Skeletal muscle tissue (tissue), 3 donors: ENCODE measurements at regions not wholly inside any gene's neighbourhood (a gene's known extent, or its start where the extent isn't known, plus 50 kb on each side); places are given as distances from the start of the nearest gene placed in this dataset.
"Not testable (repeated sequence)": the region's sequence is repeated elsewhere in the genome, so short reads cannot be mapped to it uniquely, and the experiment has no call there.

Experiments
- H3K27ac ChIP-seq: one replicate; pipeline ENCODE4 v1.7.0; 2013; ENCODE audit warnings: mild to moderate bottlenecking, low read depth, low read length, inconsistent platforms
- H3K27me3 ChIP-seq, 3 donors: one replicate each; pipeline ENCODE4 v1.7.0; 2013; ENCODE audit warnings: low read length in 3 of 3; ENCODE audit not compliant: control insufficient read depth in 3 of 3, insufficient read depth in 3 of 3
- H3K36me3 ChIP-seq, 3 donors: one replicate each; pipeline ENCODE4 v1.7.0; 2013; ENCODE audit warnings: low read length in 3 of 3; ENCODE audit not compliant: control insufficient read depth in 3 of 3, insufficient read depth in 3 of 3
- H3K4me1 ChIP-seq, 3 donors: one replicate each; pipeline ENCODE4 v1.7.0; 2013; ENCODE audit warnings: low read length in 3 of 3, mild to moderate bottlenecking in 3 of 3; ENCODE audit not compliant: control insufficient read depth in 3 of 3, insufficient read depth in 3 of 3
- H3K4me3 ChIP-seq, 3 donors: one replicate each; pipeline ENCODE4 v1.7.0; 2013; ENCODE audit warnings: low read length in 3 of 3
- H3K9ac ChIP-seq, 3 donors: one replicate each; pipeline ENCODE4 v1.7.0; 2013; ENCODE audit warnings: low read length in 3 of 3, mild to moderate bottlenecking in 3 of 3, moderate library complexity in 2 of 3, low read depth in 1 of 3
- H3K9me3 ChIP-seq, 3 donors: one replicate each; pipeline ENCODE4 v1.7.0; 2013; ENCODE audit warnings: low read length in 3 of 3; ENCODE audit not compliant: control insufficient read depth in 3 of 3
- donor health status: Osteomylitis.

GRCh38 chr2:180692322-180692721 is 288.1 kb upstream of the UBE2E3 start:
- H3K4me1 ChIP-seq = no peaks in the 10 kb centered on the region
- no peaks in the 10 kb centered on the region for H3K36me3 ChIP-seq
- no peak overlapping the region for H3K4me3 ChIP-seq
- no peak overlapping the region for H3K27ac ChIP-seq
- H3K9ac ChIP-seq = no peak overlapping the region
- no peaks in the 10 kb centered on the region for H3K9me3 ChIP-seq
- H3K27me3 ChIP-seq = no peaks in the 10 kb centered on the region

GRCh38 chr2:180691855-180692223 is 288.6 kb upstream of the UBE2E3 start:
- not testable (repeated sequence) for H3K36me3 ChIP-seq, H3K9ac ChIP-seq

GRCh38 chr2:180691186-180691854 is 289.1 kb upstream of the UBE2E3 start:
- not testable (repeated sequence) for H3K9ac ChIP-seq

More at GRCh38 chr2:180691855-180692223, 288.6 kb upstream of the UBE2E3 start:
- not testable (repeated sequence) for H3K9me3 ChIP-seq, H3K27me3 ChIP-seq, H3K27ac ChIP-seq, H3K4me1 ChIP-seq, H3K4me3 ChIP-seq

GRCh38 chr2:180690611-180691010 is 289.8 kb upstream of the UBE2E3 start:
- H3K27me3 ChIP-seq = no peaks in the 10 kb centered on the region

More at GRCh38 chr2:180691186-180691854, 289.1 kb upstream of the UBE2E3 start:
- H3K27ac ChIP-seq, H3K4me1 ChIP-seq, H3K9me3 ChIP-seq, H3K27me3 ChIP-seq, H3K36me3 ChIP-seq, H3K4me3 ChIP-seq: not testable (repeated sequence)

GRCh38 chr2:180682871-180683270 is 297.5 kb upstream of the UBE2E3 start:
- Histone ChIP-seq H3K4me1 (peaks cover 0 to 3% (median 0%) of the 10 kb centered on the region in 3 donors), H3K27ac (no peak overlapping the region), H3K9ac (no peak overlapping the region), H3K27me3 (no peaks in the 10 kb centered on the region), H3K36me3 (no peaks in the 10 kb centered on the region), H3K4me3 (no peak overlapping the region), H3K9me3 (peaks cover 0 to 2% (median 0%) of the 10 kb centered on the region in 3 donors)

More at GRCh38 chr2:180690611-180691010, 289.8 kb upstream of the UBE2E3 start:
- Histone ChIP-seq H3K9me3 (no peaks in the 10 kb centered on the region), H3K36me3 (no peaks in the 10 kb centered on the region), H3K4me3 (no peak overlapping the region), H3K4me1 (peaks cover 0 to 3% (median 0%) of the 10 kb centered on the region in 3 donors), H3K27ac (no peak overlapping the region), H3K9ac (no peak overlapping the region)

GRCh38 chr2:180679693-180680092 is 300.7 kb upstream of the UBE2E3 start:
- Histone ChIP-seq H3K4me3 (no peak overlapping the region), H3K27ac (no peak overlapping the region), H3K9me3 (peaks cover 0 to 2% (median 0%) of the 10 kb centered on the region in 3 donors), H3K36me3 (no peaks in the 10 kb centered on the region), H3K27me3 (no peaks in the 10 kb centered on the region), H3K4me1 (no peaks in the 10 kb centered on the region), H3K9ac (no peak overlapping the region)

- Histone ChIP-seq H3K9me3 (peaks cover 0 to 2% (median 0%) of the 10 kb centered on the region in 3 donors), H3K9ac (no peak overlapping the region), H3K4me1 (no peaks in the 10 kb centered on the region)
These were observed 301.8 kb upstream of the UBE2E3 start for GRCh38 chr2:180678625-180678972.

GRCh38 chr2:180677930-180678624 is 302.3 kb upstream of the UBE2E3 start:
- H3K9ac ChIP-seq = no peak overlapping the region
- H3K27ac ChIP-seq = no peak overlapping the region
- no peaks in the 10 kb centered on the region for H3K27me3 ChIP-seq
- H3K36me3 ChIP-seq = no peaks in the 10 kb centered on the region
- H3K9me3 ChIP-seq = peaks cover 0 to 2% (median 0%) of the 10 kb centered on the region in 3 donors
- no peak overlapping the region for H3K4me3 ChIP-seq
- no peaks in the 10 kb centered on the region for H3K4me1 ChIP-seq

More at GRCh38 chr2:180678625-180678972, 301.8 kb upstream of the UBE2E3 start:
- no peak overlapping the region for H3K4me3 ChIP-seq
- no peaks in the 10 kb centered on the region for H3K36me3 ChIP-seq
- no peaks in the 10 kb centered on the region for H3K27me3 ChIP-seq
- no peak overlapping the region for H3K27ac ChIP-seq

GRCh38 chr2:180677200-180677599 is 303.2 kb upstream of the UBE2E3 start:
- Histone ChIP-seq H3K27ac (no peak overlapping the region), H3K27me3 (no peaks in the 10 kb centered on the region), H3K9ac (no peak overlapping the region), H3K4me3 (no peak overlapping the region), H3K36me3 (no peaks in the 10 kb centered on the region), H3K9me3 (peaks cover 0 to 2% (median 0%) of the 10 kb centered on the region in 3 donors), H3K4me1 (peaks cover 0 to 1% (median 0%) of the 10 kb centered on the region in 3 donors)

- H3K4me3 ChIP-seq = no peak overlapping the region
- H3K27ac ChIP-seq = no peak overlapping the region
- H3K9me3 ChIP-seq = no peaks in the 10 kb centered on the region
- no peak overlapping the region for H3K9ac ChIP-seq
- no peaks in the 10 kb centered on the region for H3K36me3 ChIP-seq
- H3K4me1 ChIP-seq = peaks cover 0 to 4% (median 0%) of the 10 kb centered on the region in 3 donors
- H3K27me3 ChIP-seq = no peaks in the 10 kb centered on the region
These were observed 303.8 kb upstream of the UBE2E3 start for GRCh38 chr2:180676520-180677025.
